Testis (tissue), 2 donors: ENCODE measurements at regions not wholly inside any gene's neighbourhood (a gene's known extent, or its start where the extent isn't known, plus 50 kb on each side); places are given as distances from the start of the nearest gene placed in this dataset.

Experiments used
- POLR2A ChIP-seq: fragments of 450-650 bp; IDR thresholded peaks from one replicate; pipeline ENCODE4 v1.6.1; 2017; ENCODE audit warnings: antibody characterized with exemption, mild to moderate bottlenecking, moderate library complexity
- TF ChIP-seq, protein P1 (sequence below), 3 experiments: fragments of 450-650 bp in 2 of 3; fragments of 200-600 bp in 1 of 3; sonication (generic) in 1 of 3; IDR thresholded peaks; one replicate each; pipeline ENCODE4 v1.5.1; 2016 to 2019; ENCODE audit warnings: antibody characterized with exemption in 3 of 3, mild to moderate bottlenecking in 2 of 3, moderate library complexity in 1 of 3

DNA sequence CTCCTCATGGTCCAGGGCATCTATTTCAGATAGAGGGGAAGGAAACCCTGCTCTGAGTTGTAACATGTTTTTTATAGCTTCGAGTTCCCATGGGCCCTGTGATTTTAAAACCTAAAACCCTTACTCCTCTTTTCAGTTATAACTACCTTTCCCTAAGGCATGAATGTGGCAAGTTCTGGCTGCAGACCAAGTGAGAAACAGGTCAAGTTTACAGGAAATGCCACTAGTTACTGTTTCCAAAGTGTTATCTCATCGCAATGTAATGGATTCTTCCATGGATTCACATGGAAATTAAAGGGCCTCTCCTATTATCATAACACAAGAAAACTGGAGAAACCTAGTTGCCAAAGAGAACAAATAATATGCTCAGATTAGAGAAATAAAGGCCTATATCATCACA lies 574.5 kb upstream of the GRAMD2B start:
- TF ChIP-seq, protein P1, sequence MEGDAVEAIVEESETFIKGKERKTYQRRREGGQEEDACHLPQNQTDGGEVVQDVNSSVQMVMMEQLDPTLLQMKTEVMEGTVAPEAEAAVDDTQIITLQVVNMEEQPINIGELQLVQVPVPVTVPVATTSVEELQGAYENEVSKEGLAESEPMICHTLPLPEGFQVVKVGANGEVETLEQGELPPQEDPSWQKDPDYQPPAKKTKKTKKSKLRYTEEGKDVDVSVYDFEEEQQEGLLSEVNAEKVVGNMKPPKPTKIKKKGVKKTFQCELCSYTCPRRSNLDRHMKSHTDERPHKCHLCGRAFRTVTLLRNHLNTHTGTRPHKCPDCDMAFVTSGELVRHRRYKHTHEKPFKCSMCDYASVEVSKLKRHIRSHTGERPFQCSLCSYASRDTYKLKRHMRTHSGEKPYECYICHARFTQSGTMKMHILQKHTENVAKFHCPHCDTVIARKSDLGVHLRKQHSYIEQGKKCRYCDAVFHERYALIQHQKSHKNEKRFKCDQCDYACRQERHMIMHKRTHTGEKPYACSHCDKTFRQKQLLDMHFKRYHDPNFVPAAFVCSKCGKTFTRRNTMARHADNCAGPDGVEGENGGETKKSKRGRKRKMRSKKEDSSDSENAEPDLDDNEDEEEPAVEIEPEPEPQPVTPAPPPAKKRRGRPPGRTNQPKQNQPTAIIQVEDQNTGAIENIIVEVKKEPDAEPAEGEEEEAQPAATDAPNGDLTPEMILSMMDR (IDR thresholded peaks at IDR 0.05): no peak
- no peak for TF ChIP-seq POLR2A
